Stromal cell of bone marrow (primary cell): ENCODE measurements at regions not wholly inside any gene's neighbourhood (a gene's known extent, or its start where the extent isn't known, plus 50 kb on each side); places are given as distances from the start of the nearest gene placed in this dataset.

Experiments used
- DNase-seq: peaks from one replicate; pipeline ENCODE4 v3.0.0-alpha.2; 2012; ENCODE audit warnings: low read depth

GRCh38 chr7:89926194-89926593, 228.1 kb upstream of the STEAP1 start:
- no peak for DNase-seq

- no peak for DNase-seq
These were observed 227.6 kb upstream of the STEAP1 start for GRCh38 chr7:89926701-89927100.

- DNase-seq = no peak
These were observed 226.5 kb upstream of the STEAP1 start for GRCh38 chr7:89927762-89928161.

GRCh38 chr7:89928451-89928850, 225.8 kb upstream of the STEAP1 start:
- no peak for DNase-seq

GRCh38 chr7:89934101-89934500, 220.2 kb upstream of the STEAP1 start:
- no peak for DNase-seq

GRCh38 chr7:89943525-89944050, 210.7 kb upstream of the STEAP1 start:
- DNase-seq = no peak

GRCh38 chr7:89958525-89959068, 195.7 kb upstream of the STEAP1 start:
- DNase-seq = no peak

GRCh38 chr7:89966067-89966664, 188.1 kb upstream of the STEAP1 start:
- no peak for DNase-seq

- no peak for DNase-seq
These were observed 178.7 kb upstream of the STEAP1 start for GRCh38 chr7:89975577-89975976.

- no peak for DNase-seq
These were observed 166.6 kb upstream of the STEAP1 start for GRCh38 chr7:89987665-89988064.

- no peak for DNase-seq
These were observed 166.2 kb upstream of the STEAP1 start for GRCh38 chr7:89988074-89988473.

- no peak for DNase-seq
These were observed 164.8 kb upstream of the STEAP1 start for GRCh38 chr7:89989454-89989853.

- DNase-seq = no peak
These were observed 159.8 kb upstream of the STEAP1 start for GRCh38 chr7:89994483-89994882.

- no peak for DNase-seq
These were observed 155.7 kb upstream of the STEAP1 start for GRCh38 chr7:89998554-89998953.

GRCh38 chr7:90005836-90006235, 148.4 kb upstream of the STEAP1 start:
- no peak for DNase-seq

GRCh38 chr7:90007001-90007654, 147.1 kb upstream of the STEAP1 start:
- no peak for DNase-seq

- DNase-seq = no peak
These were observed 146.4 kb upstream of the STEAP1 start for GRCh38 chr7:90007831-90008230.

- DNase-seq = no peak
These were observed 132.1 kb upstream of the STEAP1 start for GRCh38 chr7:90022213-90022612.

GRCh38 chr7:90025771-90026170, 128.5 kb upstream of the STEAP1 start:
- no peak for DNase-seq

GRCh38 chr7:90033850-90034249, 120.4 kb upstream of the STEAP1 start:
- no peak for DNase-seq

GRCh38 chr7:90053094-90053493, 101.2 kb upstream of the STEAP1 start:
- DNase-seq = no peak

GRCh38 chr7:90061077-90061476, 93.2 kb upstream of the STEAP1 start:
- no peak for DNase-seq

- no peak for DNase-seq
These were observed 89.9 kb upstream of the STEAP1 start for GRCh38 chr7:90064370-90064769.

- DNase-seq = no peak
These were observed 87.1 kb upstream of the STEAP1 start for GRCh38 chr7:90067171-90067570.
